WERI-Rb-1 (cell line): ENCODE measurements at regions not wholly inside any gene's neighbourhood (a gene's known extent, or its start where the extent isn't known, plus 50 kb on each side); places are given as distances from the start of the nearest gene placed in this dataset.

Source experiments
- DNase-seq: peaks from one replicate; pipeline ENCODE4 v3.0.0-alpha.2; 2020
- H3K27ac ChIP-seq: fragments of 250-450 bp; sonication (Bioruptor Pico); 2 replicates; pipeline ENCODE4 v1.5.1; 2020; ENCODE audit warnings: mild to moderate bottlenecking, moderate library complexity
- H3K27me3 ChIP-seq: fragments of 250-450 bp; sonication (Bioruptor Pico); 2 replicates; pipeline ENCODE4 v1.5.1; 2021; ENCODE audit warnings: mild to moderate bottlenecking, low read depth, moderate library complexity; ENCODE audit not compliant: insufficient read depth, severe bottlenecking
- H3K36me3 ChIP-seq: fragments of 250-450 bp; sonication (Bioruptor Pico); 2 replicates; pipeline ENCODE4 v1.5.1; 2020; ENCODE audit warnings: mild to moderate bottlenecking, moderate library complexity
- H3K4me3 ChIP-seq: 2 replicates; pipeline ENCODE4 v1.5.1; 2011; ENCODE audit warnings: low read depth, mild to moderate bottlenecking, control low read depth, low read length
- H3K9me3 ChIP-seq: fragments of 250-450 bp; sonication (Bioruptor Pico); 2 replicates; pipeline ENCODE4 v1.5.1; 2021; ENCODE audit warnings: mild to moderate bottlenecking, moderate library complexity; ENCODE audit not compliant: severe bottlenecking
- TF ChIP-seq, protein P1 (sequence below): IDR thresholded peaks from 2 replicates; pipeline ENCODE4 v1.5.1; 2011; ENCODE audit warnings: low read depth, mild to moderate bottlenecking, control low read depth, inconsistent platforms, low read length

DNA sequence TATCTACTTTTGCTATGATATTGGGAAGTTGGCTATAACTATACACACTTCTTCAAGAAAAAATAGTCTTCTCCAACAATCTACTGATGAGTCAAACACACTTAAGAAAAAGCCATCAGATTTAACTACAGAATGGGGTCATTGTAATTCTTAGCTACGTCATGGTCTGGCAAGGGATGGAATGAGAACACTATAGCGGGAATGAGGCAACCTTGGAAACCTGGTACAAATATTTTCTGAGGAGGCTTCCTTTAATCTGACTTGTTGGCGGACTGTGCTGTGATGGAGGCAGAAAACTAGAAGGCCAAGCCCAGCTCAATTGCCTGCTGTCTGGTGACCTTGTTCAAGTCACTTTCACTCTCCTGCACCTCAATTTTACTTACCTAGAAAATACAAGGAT is 586.8 kb upstream of the JAG1 start:
- TF ChIP-seq, protein P1, sequence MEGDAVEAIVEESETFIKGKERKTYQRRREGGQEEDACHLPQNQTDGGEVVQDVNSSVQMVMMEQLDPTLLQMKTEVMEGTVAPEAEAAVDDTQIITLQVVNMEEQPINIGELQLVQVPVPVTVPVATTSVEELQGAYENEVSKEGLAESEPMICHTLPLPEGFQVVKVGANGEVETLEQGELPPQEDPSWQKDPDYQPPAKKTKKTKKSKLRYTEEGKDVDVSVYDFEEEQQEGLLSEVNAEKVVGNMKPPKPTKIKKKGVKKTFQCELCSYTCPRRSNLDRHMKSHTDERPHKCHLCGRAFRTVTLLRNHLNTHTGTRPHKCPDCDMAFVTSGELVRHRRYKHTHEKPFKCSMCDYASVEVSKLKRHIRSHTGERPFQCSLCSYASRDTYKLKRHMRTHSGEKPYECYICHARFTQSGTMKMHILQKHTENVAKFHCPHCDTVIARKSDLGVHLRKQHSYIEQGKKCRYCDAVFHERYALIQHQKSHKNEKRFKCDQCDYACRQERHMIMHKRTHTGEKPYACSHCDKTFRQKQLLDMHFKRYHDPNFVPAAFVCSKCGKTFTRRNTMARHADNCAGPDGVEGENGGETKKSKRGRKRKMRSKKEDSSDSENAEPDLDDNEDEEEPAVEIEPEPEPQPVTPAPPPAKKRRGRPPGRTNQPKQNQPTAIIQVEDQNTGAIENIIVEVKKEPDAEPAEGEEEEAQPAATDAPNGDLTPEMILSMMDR = no peak
- no peak overlapping the region for H3K4me3 ChIP-seq
- H3K27me3 ChIP-seq = no peaks in the 10 kb centered on the region
- H3K27ac ChIP-seq = no peak overlapping the region
- no peaks in the 10 kb centered on the region for H3K36me3 ChIP-seq
- H3K9me3 ChIP-seq = no peaks in the 10 kb centered on the region
- DNase-seq = no peak

GRCh38 chr20:11261533-11262000 is 587.8 kb upstream of the JAG1 start:
- no peak for DNase-seq
- H3K4me3 ChIP-seq = no peak overlapping the region
- no peaks in the 10 kb centered on the region for H3K36me3 ChIP-seq
- H3K27ac ChIP-seq = no peak overlapping the region
- H3K9me3 ChIP-seq = no peaks in the 10 kb centered on the region
- TF ChIP-seq, protein P1 = no peak
- H3K27me3 ChIP-seq = no peaks in the 10 kb centered on the region

- Histone ChIP-seq H3K4me3 (no peak overlapping the region), H3K9me3 (no peaks in the 10 kb centered on the region), H3K27ac (no peak overlapping the region), H3K27me3 (no peaks in the 10 kb centered on the region), H3K36me3 (no peaks in the 10 kb centered on the region)
- DNase-seq = no peak
- TF ChIP-seq, protein P1 = no peak
Observed at GRCh38 chr20:11266571-11266970, 592.8 kb upstream of the JAG1 start.

DNA sequence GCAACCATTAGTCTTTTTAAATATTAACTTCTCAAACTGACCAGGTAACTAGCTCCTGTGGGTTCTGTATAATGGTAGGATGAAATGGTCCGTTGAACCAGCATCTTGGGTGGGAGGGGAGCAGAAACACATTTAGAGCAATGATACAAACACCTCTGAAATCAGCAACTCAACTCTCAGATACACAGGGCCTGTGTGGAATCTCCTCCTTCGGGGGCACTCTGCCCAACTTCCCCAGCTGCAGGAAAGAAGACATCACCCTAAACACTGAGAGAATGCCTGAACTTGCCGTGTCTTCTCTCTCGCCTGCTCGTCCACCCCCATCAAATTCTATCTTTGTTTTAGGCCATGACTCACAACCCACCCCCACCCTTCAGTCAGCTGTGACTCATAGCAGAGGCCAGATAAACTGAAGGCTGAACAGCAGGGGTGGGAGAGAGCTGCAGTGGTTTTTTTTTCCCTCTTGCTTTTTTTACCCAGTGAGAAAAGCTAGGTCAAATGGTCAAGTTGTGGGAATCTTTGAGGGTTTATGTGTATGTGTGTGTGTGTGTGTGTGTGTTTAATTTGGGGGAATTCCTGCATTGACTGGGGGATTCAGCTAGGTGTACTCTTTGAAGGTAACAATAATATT is 593.4 kb upstream of the JAG1 start:
- no peak for DNase-seq
- H3K27me3 ChIP-seq = no peaks in the 10 kb centered on the region
- H3K4me3 ChIP-seq = no peak overlapping the region
- no peak overlapping the region for H3K27ac ChIP-seq
- no peaks in the 10 kb centered on the region for H3K36me3 ChIP-seq
- H3K9me3 ChIP-seq = no peaks in the 10 kb centered on the region
- TF ChIP-seq, protein P1 = no peak

DNA sequence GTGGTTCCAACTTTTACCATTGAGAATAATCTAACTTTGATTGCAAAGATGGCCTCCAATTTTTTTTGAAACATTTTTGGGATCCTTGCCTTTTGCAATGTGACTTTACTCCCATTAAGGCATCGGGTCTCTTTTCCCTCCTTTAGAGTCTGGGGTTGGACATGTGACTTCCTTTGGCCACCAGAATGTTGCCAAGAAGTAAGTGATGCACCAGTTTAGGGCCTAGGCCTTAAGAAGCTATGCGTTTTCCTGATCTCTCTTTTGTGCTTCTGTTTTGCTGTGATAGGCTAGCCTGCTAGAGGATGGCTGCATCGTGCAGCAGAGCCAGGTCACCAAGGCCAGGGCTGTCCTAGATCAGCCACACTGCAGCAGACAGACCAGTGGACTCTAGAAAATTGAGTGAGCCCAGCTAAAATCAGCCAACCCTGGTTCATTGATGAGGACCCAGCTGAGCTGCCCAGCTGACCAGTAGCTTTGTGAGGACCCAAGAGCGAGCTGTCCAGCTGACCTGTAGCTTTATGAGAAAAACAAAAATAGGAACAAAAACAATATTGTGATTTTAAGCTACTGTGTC is 594.0 kb upstream of the JAG1 start:
- H3K27me3 ChIP-seq = no peaks in the 10 kb centered on the region
- TF ChIP-seq, protein P1 = no peak
- no peak overlapping the region for H3K27ac ChIP-seq
- no peak for DNase-seq
- H3K4me3 ChIP-seq = no peak overlapping the region
- H3K9me3 ChIP-seq = no peaks in the 10 kb centered on the region
- H3K36me3 ChIP-seq = no peaks in the 10 kb centered on the region

DNA sequence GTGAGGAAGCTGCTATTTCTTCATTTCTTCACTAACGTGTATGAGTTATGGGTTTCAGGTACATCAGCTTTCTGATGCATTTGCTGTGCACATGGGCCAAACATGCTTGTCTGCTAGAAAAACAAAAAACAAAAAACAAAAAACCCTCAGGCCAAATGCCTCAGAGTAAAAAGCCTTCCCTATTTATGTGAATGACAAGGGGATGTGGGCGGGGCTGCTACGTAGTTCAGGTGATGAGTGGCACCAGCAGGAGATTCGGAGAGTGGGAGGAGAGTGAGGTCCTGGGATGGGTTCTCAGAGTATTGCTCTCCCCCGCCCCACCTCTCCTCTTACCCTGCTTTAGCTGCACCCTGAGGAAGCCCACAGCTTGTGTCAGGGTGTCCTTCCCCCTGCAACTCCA is 596.8 kb upstream of the JAG1 start:
- H3K27ac ChIP-seq = no peak overlapping the region
- no peaks in the 10 kb centered on the region for H3K36me3 ChIP-seq
- H3K27me3 ChIP-seq = no peaks in the 10 kb centered on the region
- no peaks in the 10 kb centered on the region for H3K9me3 ChIP-seq
- DNase-seq = no peak
- TF ChIP-seq, protein P1 = no peak
- no peak overlapping the region for H3K4me3 ChIP-seq
